GM21528 (cell line): ENCODE measurements at regions not wholly inside any gene's neighbourhood (a gene's known extent, or its start where the extent isn't known, plus 50 kb on each side); places are given as distances from the start of the nearest gene placed in this dataset.
"Not testable (repeated sequence)": the region's sequence is repeated elsewhere in the genome, so short reads cannot be mapped to it uniquely, and the experiment has no call there.

ENCODE experiments used
- ATAC-seq: cut with Tn5 transposase; IDR thresholded peaks from one replicate; pipeline ENCODE4 v1.9.1; 2021; ENCODE audit warnings: mild to moderate bottlenecking, moderate library complexity; ENCODE audit not compliant: unreplicated experiment, low FRiP score

DNA sequence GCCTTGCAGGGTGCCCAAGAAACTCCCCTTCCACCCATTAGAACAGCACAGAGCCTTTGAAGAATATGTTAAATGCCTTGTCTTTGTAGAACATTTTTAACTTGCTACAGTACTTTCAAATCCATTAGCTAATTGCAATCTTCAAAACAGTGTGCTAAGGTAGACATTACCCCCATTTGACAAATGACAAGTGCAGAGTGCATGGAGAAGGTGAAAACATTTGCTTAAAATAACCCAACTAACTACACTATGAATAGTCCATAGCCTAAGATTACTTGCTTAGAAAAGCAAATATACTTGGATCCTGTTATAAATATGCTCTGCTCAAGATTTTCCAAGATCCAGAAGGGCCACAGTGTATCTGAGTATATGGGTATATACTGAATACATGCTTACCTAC is 87.0 kb upstream of the G2E3 start:
- ATAC-seq = no peak

DNA sequence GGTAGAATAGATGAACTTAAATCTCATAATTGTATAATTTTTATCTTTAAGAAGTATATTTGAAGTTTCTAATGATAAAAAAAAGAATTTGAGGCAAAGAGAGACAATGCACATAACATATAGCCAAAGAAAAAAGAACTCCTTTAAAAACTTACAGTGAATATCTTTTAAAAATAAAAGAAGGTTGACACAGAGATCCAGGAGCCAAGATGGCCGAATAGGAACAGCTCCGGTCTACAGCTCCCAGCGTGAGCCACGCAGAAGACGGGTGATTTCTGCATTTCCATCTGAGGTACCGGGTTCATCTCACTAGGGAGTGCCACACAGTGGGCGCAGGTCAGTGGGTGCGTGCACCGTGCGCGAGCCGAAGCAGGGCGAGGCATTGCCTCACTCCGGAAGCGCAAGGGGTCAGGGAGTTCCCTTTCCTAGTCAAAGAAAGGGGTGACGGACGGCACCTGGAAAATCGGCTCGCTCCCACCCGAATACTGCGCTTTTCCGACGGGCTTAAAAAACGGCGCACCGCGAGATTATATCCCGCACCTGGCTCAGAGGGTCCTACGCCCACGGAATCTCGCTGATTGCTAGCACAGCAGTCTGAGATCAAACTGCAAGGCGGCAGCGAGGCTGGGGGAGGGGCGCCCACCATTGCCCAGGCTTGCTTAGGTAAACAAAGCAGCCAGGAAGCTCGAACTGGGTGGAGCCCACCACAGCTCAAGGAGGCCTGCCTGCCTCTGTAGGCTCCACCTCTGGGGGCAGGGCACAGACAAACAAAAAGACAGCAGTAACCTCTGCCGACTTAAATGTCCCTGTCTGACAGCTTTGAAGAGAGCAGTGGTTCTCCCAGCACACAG is 84.9 kb upstream of the G2E3 start:
- not testable (repeated sequence) for ATAC-seq

DNA sequence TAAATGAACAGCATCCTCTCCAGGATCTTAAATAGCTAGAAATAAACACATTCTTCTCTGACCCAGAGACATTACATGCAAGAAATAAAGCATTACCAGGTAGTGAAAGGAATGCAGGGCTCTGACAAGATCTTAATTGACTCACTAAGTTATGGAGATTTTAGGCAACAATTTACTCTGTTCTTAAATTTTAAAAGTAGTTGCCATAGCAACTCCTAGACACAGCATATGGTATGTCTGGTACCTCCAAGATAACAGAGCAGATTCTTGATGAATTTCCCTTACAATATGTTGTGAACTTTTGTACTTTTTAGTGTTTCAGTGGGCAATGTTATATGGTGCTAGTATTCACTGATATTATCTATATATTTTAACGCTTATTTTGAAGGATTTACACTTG is 76.7 kb upstream of the G2E3 start:
- ATAC-seq = no peak

DNA sequence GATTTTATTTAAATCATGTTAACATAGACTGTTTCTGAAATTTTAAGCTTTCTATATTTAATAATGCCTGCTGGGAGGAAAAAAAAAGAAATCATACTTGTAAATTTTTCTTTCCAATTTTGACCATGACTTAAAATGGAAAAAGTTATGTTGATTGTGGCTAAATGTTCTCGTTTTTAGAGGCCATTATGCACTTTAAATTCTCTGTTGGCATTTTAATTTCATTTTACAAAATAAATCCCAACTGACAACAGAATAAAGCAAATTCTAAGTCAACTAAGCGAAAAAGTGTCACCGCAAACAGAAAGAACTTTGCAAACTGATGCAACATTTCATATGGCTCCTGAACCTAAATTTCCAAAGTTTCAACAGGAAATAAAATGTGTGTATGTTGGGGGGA is 74.8 kb upstream of the G2E3 start:
- ATAC-seq = no peak

DNA sequence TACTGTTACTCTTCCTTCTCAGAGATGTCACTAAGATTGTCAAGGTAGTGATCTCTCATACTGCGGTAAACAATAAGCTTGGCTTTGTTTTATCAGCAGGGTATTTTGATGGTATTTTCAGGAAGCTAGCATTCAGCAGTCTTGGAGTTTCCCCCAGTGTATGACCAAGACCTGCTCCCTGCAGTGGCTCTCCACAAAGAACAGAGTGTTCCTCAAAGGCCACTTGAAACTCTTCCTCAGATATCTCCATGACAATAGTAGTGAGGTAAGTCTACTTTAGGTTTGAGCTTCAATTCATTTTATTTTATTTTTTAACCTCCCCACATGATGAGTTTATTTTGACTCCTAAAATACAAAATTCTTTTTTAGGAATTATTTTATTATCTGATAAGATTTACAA is 74.0 kb upstream of the G2E3 start:
- no peak for ATAC-seq

DNA sequence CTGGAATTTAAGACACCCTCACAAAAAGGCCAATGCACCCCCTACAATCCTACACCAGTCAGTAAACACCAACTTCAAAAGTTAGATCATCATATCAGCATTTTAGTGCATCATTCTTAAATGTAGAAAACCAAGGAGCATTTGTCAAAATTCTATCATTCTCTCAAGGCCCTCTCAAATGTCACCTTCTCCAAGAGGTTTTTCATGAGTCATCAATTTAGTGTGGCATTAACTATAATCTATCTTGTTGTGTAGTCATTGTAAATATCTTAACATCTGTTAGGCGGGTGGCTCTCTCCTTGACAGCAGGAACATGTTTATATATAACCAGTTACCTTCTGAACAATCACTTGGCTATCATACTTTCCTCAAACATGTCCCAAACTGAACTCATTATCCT is 62.1 kb upstream of the G2E3 start:
- ATAC-seq = no peak

DNA sequence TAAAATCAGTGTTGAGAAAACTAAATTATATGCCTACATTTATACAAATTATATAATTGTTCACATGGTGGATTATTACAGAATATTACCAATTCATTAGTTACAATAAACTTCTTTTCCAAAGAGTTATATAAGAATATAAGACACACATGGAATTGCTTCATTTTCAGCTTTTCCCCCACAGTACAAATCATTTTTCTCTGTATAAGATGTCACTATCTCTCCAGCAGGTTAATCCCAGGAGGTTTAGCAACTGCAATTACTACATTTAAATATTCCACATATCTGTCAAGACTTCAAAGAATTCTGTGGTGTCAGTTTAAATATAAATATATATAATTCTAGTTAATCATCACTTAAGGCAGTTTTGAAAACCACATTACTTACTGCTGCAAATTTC is 59.6 kb upstream of the G2E3 start:
- ATAC-seq = no peak

DNA sequence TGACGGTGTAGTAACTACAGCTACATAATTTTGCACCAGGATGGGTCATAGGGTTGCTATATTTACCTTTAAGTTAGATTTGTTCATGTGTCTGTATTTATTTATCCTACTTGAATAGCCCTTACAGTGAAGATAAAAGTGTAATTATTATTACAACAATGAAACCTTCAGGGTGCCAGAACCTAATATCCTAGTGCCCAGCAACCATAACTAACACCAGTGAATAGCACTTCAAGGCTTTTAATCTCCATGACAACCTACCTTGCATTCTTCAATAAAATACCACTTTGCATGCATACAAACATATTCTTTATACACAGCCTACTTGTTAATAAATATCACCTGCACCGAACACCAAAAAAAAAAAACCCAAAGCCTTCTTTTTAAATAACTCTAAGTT is 58.7 kb upstream of the G2E3 start:
- ATAC-seq = no peak

DNA sequence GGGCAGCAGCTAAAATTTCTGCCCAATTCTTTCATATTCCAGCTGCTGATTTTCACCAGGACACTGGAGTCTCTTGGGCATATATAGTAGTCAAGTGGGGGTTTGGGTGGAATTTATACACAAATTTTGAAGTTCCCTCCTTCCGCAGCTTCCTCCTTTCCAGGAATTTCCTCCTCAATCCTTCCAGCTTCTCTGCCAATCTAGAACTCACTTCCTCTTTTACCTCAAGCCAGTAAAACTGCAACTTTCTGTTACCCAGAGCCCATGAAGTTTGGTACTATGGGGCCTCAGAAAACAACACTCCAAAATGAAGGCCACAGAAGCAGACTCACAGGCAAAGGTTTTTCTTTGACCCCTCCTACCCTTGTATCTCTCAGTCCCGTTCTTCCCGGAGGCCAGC is 51.7 kb upstream of the G2E3 start:
- ATAC-seq = no peak
